ENCODE measurements at regions not wholly inside any gene's neighbourhood (a gene's known extent, or its start where the extent isn't known, plus 50 kb on each side); places are given as distances from the start of the nearest gene placed in this dataset.
"Not testable (repeated sequence)": the region's sequence is repeated elsewhere in the genome, so short reads cannot be mapped to it uniquely, and the experiment has no call there.

- DNase-seq; H3K27me3 ChIP-seq (replicated peaks); H3K36me3 ChIP-seq (replicated peaks); H3K4me3 ChIP-seq (ENCODE audit: low read depth, low read length); in situ Hi-C loops (cut with HindIII; ENCODE audit: low pct_ligation_motif_present, low sequenced_read_pairs); H3K27ac ChIP-seq: not testable (repeated sequence)
Measured at GRCh38 chr9:63450836-63451235, 1834.2 kb downstream of the FOXD4L5 start.

- H3K4me3 ChIP-seq (ENCODE audit: low read depth, low read length); H3K27me3 ChIP-seq (replicated peaks); H3K36me3 ChIP-seq (replicated peaks); H3K27ac ChIP-seq; in situ Hi-C loops (cut with HindIII; ENCODE audit: low pct_ligation_motif_present, low sequenced_read_pairs); DNase-seq: not testable (repeated sequence)
Measured at GRCh38 chr9:63425123-63425522, 1859.9 kb downstream of the FOXD4L5 start.

- H3K36me3 ChIP-seq (replicated peaks); H3K27ac ChIP-seq; in situ Hi-C loops (cut with HindIII; ENCODE audit: low pct_ligation_motif_present, low sequenced_read_pairs); DNase-seq; H3K27me3 ChIP-seq (replicated peaks); H3K4me3 ChIP-seq (ENCODE audit: low read depth, low read length): not testable (repeated sequence)
Measured at GRCh38 chr9:63390897-63391296, 1894.1 kb downstream of the FOXD4L5 start.

GRCh38 chr9:63385479-63385878, 1899.5 kb downstream of the FOXD4L5 start:
- H3K36me3 ChIP-seq (replicated peaks); in situ Hi-C loops (cut with HindIII; ENCODE audit: low pct_ligation_motif_present, low sequenced_read_pairs); H3K27ac ChIP-seq; H3K27me3 ChIP-seq (replicated peaks); DNase-seq; H3K4me3 ChIP-seq (ENCODE audit: low read depth, low read length): not testable (repeated sequence)

GRCh38 chr9:63379864-63380263, 1905.1 kb downstream of the FOXD4L5 start:
- H3K27ac ChIP-seq; H3K36me3 ChIP-seq (replicated peaks); in situ Hi-C loops (cut with HindIII; ENCODE audit: low pct_ligation_motif_present, low sequenced_read_pairs); H3K27me3 ChIP-seq (replicated peaks); H3K4me3 ChIP-seq (ENCODE audit: low read depth, low read length); DNase-seq: not testable (repeated sequence)

- H3K27ac ChIP-seq; H3K27me3 ChIP-seq (replicated peaks); H3K36me3 ChIP-seq (replicated peaks); DNase-seq; H3K4me3 ChIP-seq (ENCODE audit: low read depth, low read length); in situ Hi-C loops (cut with HindIII; ENCODE audit: low pct_ligation_motif_present, low sequenced_read_pairs): not testable (repeated sequence)
Measured at GRCh38 chr9:63354219-63354618, 1930.8 kb downstream of the FOXD4L5 start.

GRCh38 chr9:63347347-63347746, 1937.7 kb downstream of the FOXD4L5 start:
- H3K4me3 ChIP-seq (ENCODE audit: low read depth, low read length); in situ Hi-C loops (cut with HindIII; ENCODE audit: low pct_ligation_motif_present, low sequenced_read_pairs); H3K27me3 ChIP-seq (replicated peaks); H3K36me3 ChIP-seq (replicated peaks): not testable (repeated sequence)
- peak overlapping the region; percentile 79 for H3K27ac ChIP-seq
- DNase-seq, result peak; percentile 14

GRCh38 chr9:63346310-63347048, 1938.5 kb downstream of the FOXD4L5 start:
- peak overlapping the region; percentile 34 for H3K27ac ChIP-seq
- H3K36me3 ChIP-seq (replicated peaks); H3K4me3 ChIP-seq (ENCODE audit: low read depth, low read length); in situ Hi-C loops (cut with HindIII; ENCODE audit: low pct_ligation_motif_present, low sequenced_read_pairs); H3K27me3 ChIP-seq (replicated peaks): not testable (repeated sequence)
- peak; percentile 97 for DNase-seq

GRCh38 chr9:63344408-63344807, 1940.6 kb downstream of the FOXD4L5 start:
- H3K36me3 ChIP-seq (replicated peaks); DNase-seq; in situ Hi-C loops (cut with HindIII; ENCODE audit: low pct_ligation_motif_present, low sequenced_read_pairs); H3K4me3 ChIP-seq (ENCODE audit: low read depth, low read length); H3K27ac ChIP-seq; H3K27me3 ChIP-seq (replicated peaks): not testable (repeated sequence)

- in situ Hi-C loops (cut with HindIII; ENCODE audit: low pct_ligation_motif_present, low sequenced_read_pairs); H3K27me3 ChIP-seq (replicated peaks); H3K36me3 ChIP-seq (replicated peaks); H3K4me3 ChIP-seq (ENCODE audit: low read depth, low read length): not testable (repeated sequence)
- peak; percentile 84 for DNase-seq
- peak overlapping the region; percentile 90 for H3K27ac ChIP-seq
Measured at GRCh38 chr9:63342528-63342927, 1942.5 kb downstream of the FOXD4L5 start.

GRCh38 chr9:63337899-63338604, 1947.0 kb downstream of the FOXD4L5 start:
- in situ Hi-C loops (cut with HindIII; ENCODE audit: low pct_ligation_motif_present, low sequenced_read_pairs); H3K4me3 ChIP-seq (ENCODE audit: low read depth, low read length); H3K27me3 ChIP-seq (replicated peaks); H3K36me3 ChIP-seq (replicated peaks): not testable (repeated sequence)
- peak overlapping the region; percentile 80 for H3K27ac ChIP-seq
- peak; percentile 75 for DNase-seq

GRCh38 chr9:63335286-63335685, 1949.7 kb downstream of the FOXD4L5 start:
- H3K27ac ChIP-seq; in situ Hi-C loops (cut with HindIII; ENCODE audit: low pct_ligation_motif_present, low sequenced_read_pairs); H3K27me3 ChIP-seq (replicated peaks); H3K4me3 ChIP-seq (ENCODE audit: low read depth, low read length); H3K36me3 ChIP-seq (replicated peaks); DNase-seq: not testable (repeated sequence)

- H3K27ac ChIP-seq; DNase-seq; in situ Hi-C loops (cut with HindIII; ENCODE audit: low pct_ligation_motif_present, low sequenced_read_pairs); H3K27me3 ChIP-seq (replicated peaks); H3K36me3 ChIP-seq (replicated peaks); H3K4me3 ChIP-seq (ENCODE audit: low read depth, low read length): not testable (repeated sequence)
Measured at GRCh38 chr9:63334187-63334586, 1950.8 kb downstream of the FOXD4L5 start.

- H3K27me3 ChIP-seq (replicated peaks); H3K4me3 ChIP-seq (ENCODE audit: low read depth, low read length); DNase-seq; H3K27ac ChIP-seq; H3K36me3 ChIP-seq (replicated peaks); in situ Hi-C loops (cut with HindIII; ENCODE audit: low pct_ligation_motif_present, low sequenced_read_pairs): not testable (repeated sequence)
Measured at GRCh38 chr9:63333083-63333482, 1951.9 kb downstream of the FOXD4L5 start.

GRCh38 chr9:63328313-63328712, 1956.7 kb downstream of the FOXD4L5 start:
- H3K36me3 ChIP-seq (replicated peaks); H3K4me3 ChIP-seq (ENCODE audit: low read depth, low read length); H3K27me3 ChIP-seq (replicated peaks); in situ Hi-C loops (cut with HindIII; ENCODE audit: low pct_ligation_motif_present, low sequenced_read_pairs); H3K27ac ChIP-seq; DNase-seq: not testable (repeated sequence)

All from brain microvascular endothelial cell (primary cell).